GM12875 (cell line): ENCODE measurements at regions not wholly inside any gene's neighbourhood (a gene's known extent, or its start where the extent isn't known, plus 50 kb on each side); places are given as distances from the start of the nearest gene placed in this dataset.

ENCODE experiments used
- H3K4me3 ChIP-seq: one replicate; pipeline ENCODE4 v1.5.1; 2011; ENCODE audit warnings: low read depth, low read length, control low read depth
- CTCF ChIP-seq: IDR thresholded peaks from 2 replicates; pipeline ENCODE4 v1.5.1; 2011; ENCODE audit warnings: low read depth, mild to moderate bottlenecking, control low read depth, inconsistent platforms, low read length, moderate library complexity, borderline replicate concordance; ENCODE audit not compliant: insufficient read depth

- no peak for TF ChIP-seq CTCF
- H3K4me3 ChIP-seq, result no peak overlapping the region
These were observed 369.3 kb upstream of the TRPC7 start for GRCh38 chr5:136734628-136735027.

DNA sequence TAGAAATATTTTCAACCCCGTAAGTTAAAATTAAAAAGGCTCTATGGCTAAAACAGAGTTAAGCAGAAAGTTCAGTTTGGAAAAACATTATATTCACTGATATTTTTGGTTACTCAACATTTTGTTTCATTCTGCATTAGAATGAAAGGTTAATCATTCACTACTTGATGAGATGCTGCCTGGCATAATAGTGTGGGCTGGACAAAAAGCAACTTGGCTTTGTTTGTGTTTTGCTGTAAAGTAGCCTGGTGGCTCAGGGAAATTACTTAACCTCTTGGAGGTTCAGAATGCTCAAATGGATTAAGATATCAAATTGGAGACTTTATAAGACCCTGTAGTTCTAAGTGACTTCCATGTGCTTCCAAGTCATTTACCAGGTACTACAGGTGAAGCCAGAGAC, 367.4 kb upstream of the TRPC7 start:
- TF ChIP-seq CTCF, result no peak
- H3K4me3 ChIP-seq, result no peak overlapping the region

- no peak overlapping the region for H3K4me3 ChIP-seq
- TF ChIP-seq CTCF, result no peak
These were observed 366.0 kb upstream of the TRPC7 start for GRCh38 chr5:136731241-136731900.

GRCh38 chr5:136730426-136730825, 365.1 kb upstream of the TRPC7 start:
- H3K4me3 ChIP-seq, result no peak overlapping the region
- TF ChIP-seq CTCF, result no peak

DNA sequence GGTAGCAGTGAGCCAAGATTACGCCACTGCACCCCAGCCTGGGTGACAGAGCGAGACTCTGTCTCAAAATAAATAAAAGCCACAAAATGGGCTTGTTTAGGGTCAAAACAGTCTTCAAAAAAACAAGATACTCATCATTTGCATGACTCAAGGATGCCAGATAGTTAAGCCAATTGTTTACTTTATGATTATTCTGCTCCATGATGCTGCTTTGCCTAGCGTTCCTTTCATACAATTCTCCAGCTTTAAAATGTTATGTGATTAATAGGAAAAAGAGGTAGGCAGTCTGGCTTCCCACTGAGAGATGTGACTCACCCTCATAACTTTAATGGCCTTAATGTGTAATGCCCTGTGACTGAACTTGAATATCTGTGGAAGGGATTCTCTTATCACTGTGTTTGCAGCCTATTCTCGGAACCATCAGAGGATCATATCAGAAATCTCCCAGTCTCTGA, 364.6 kb upstream of the TRPC7 start:
- TF ChIP-seq CTCF, result no peak
- H3K4me3 ChIP-seq, result no peak overlapping the region

DNA sequence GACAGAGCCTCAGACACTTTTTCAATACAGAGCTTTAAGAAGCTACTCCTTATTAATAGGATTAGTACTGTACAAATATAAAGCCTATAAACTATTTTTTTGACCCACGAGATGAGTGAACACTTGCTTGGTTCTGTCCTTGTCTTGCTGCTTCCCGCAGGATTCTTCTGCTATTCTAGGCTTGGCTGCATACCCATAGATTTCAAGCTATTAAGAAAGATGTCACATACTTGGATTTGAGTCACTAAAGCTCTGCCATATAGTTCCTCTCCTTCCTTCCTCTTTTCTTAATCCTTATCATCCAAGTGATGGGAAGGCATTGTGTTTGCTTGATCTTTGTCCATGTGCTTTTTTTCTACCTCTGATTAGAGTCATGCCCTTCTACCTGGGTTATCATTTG, 361.2 kb upstream of the TRPC7 start:
- H3K4me3 ChIP-seq, result no peak overlapping the region
- TF ChIP-seq CTCF, result no peak

DNA sequence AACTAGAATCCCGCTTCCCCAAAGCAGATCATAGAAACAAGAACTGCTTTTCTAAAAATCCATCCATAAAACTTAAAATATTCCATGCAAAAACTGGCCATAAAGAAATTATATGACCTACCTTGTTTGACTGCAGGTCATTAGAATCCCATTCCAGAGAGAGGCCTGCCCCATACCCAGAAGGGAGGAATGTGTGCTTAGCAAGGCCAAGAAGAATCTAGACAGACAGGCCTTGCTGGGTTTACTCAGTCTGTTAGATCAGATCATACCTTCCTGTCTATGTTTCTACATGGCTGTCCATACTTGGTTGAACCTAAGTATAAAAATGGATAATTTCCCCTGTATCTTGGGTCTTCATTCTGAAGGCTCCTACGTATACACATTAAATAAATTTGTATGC, 358.8 kb upstream of the TRPC7 start:
- no peak for TF ChIP-seq CTCF
- H3K4me3 ChIP-seq, result no peak overlapping the region
